AG10803 (cell line): ENCODE measurements at regions not wholly inside any gene's neighbourhood (a gene's known extent, or its start where the extent isn't known, plus 50 kb on each side); places are given as distances from the start of the nearest gene placed in this dataset.

Experiments used
- DNase-seq: peaks from one replicate; pipeline ENCODE4 v3.0.0; 2010; ENCODE audit warnings: low read depth
- H3K4me3 ChIP-seq: 2 replicates; pipeline ENCODE4 v1.5.1; 2011; ENCODE audit warnings: mild to moderate bottlenecking, low read length, control low read depth
- TF ChIP-seq, protein P1 (sequence below): conservative IDR thresholded peaks from 2 replicates; pipeline ENCODE4 v1.5.1; 2011; ENCODE audit warnings: mild to moderate bottlenecking, low read length, control low read depth, inconsistent platforms

DNA sequence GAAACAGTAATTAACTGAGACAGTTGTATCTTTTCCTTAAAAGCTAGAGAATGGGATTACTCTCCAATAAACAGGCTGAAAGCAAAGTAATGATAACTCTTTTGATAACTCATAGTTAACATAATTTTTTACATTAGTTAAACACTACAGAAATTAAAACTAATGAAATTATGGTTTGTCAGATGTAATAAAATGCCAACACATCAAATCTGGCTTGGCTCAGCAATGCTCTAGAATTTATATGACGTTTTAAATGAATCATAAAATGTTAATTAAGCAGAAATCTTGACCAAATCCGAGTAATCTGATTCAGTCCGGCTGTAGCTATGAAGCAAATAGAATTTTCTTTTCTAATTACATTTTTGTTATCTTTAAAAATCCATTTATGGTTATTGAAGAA lies 244.2 kb upstream of the NR3C2 start:
- DNase-seq, result no peak
- TF ChIP-seq, protein P1, sequence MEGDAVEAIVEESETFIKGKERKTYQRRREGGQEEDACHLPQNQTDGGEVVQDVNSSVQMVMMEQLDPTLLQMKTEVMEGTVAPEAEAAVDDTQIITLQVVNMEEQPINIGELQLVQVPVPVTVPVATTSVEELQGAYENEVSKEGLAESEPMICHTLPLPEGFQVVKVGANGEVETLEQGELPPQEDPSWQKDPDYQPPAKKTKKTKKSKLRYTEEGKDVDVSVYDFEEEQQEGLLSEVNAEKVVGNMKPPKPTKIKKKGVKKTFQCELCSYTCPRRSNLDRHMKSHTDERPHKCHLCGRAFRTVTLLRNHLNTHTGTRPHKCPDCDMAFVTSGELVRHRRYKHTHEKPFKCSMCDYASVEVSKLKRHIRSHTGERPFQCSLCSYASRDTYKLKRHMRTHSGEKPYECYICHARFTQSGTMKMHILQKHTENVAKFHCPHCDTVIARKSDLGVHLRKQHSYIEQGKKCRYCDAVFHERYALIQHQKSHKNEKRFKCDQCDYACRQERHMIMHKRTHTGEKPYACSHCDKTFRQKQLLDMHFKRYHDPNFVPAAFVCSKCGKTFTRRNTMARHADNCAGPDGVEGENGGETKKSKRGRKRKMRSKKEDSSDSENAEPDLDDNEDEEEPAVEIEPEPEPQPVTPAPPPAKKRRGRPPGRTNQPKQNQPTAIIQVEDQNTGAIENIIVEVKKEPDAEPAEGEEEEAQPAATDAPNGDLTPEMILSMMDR, result no peak
- no peak overlapping the region for H3K4me3 ChIP-seq

DNA sequence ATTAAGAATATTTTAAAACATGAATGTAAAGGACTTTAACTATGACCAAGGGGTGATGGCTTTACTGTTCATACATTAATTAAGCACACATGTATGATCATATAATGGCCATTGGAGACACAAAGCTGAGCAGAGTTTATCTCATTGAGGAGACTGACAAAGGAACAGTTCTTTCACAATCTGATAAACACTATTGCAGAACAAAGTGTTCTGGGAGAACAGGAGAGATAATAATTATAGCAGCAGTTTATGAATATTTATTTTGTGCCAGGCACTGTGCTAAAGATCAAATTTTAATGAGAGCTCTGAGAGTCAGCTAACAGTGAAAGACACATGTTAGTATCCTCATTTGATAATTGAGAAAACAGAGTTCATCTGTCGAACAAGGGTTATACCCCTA lies 242.4 kb upstream of the NR3C2 start:
- no peak overlapping the region for H3K4me3 ChIP-seq
- TF ChIP-seq, protein P1, result no peak
- no peak for DNase-seq

DNA sequence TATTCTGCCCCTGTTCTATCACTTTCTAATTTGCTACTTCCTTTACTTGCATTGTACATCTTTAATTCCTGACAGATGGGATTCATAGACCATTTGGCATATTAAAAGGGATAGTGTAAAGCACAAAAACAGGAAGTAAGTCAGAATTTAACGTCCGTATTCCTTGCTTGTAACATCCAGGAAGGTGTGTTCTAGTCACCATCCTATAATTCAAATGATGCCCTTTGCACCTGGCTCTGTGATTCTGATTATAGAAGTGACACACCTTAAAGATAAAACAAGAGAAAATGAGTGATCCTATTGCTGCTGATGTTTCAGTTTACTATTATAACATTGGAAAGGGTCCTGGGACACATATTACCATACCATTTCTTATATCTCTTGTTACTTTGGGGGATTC lies 238.7 kb upstream of the NR3C2 start:
- TF ChIP-seq, protein P1, result no peak
- DNase-seq, result no peak
- no peak overlapping the region for H3K4me3 ChIP-seq

DNA sequence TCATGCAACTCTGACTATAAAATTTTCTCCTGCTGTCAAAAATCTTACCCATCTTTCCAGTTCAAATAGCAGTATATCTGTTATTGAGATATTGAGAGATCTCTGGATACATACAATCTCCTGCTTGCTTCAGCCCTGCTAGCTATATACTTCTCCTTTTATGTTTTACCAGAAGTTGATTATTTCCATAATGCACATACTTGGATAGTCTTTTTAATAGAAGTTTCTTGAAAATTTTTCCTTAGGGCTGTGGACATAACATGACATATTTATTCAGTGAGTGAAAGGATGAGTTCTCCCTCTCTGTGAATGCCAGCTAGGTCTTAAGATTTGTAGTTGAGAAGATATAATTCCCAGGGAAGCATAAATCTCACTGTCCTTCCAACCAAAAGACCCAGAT lies 234.1 kb upstream of the NR3C2 start:
- TF ChIP-seq, protein P1, result no peak
- no peak overlapping the region for H3K4me3 ChIP-seq
- no peak for DNase-seq

DNA sequence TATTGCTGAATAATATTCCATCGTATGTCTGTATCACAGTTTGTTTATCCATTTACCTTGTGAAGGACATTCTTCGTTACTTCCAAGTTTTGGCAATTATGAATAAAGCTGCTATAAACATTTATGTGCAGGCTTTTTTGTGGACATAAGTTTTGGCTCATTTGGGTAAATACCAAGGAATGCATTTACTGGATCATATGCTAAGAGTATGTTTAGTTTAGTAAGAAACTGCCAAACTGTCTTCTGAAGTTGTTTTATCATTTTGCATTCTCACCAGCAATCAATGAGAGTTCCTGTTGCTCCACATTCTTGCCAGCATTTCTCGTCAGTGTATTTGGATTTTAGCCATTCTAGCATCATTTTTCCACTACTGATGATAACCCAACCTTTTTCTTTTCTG lies 232.7 kb upstream of the NR3C2 start:
- H3K4me3 ChIP-seq, result no peak overlapping the region
- TF ChIP-seq, protein P1, result no peak
- DNase-seq, result no peak

DNA sequence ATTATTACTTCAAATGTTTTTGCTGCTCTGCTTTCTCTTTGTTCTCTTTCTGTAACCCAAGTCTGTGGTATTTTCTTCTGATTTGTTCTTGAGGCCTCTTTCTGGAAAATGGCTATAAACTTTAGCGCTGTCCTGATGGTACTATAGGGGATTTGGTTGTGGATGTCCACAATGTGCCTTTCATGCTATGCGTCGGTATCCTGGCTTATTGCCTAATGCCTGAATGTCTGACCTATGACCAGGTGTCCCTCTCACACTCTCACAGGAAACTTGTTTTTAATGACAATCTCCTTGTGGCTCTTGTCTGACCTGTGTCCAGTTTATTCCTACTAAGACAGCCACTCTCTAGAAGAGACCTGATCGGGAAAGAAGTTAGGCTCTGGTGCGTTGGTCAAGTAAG lies 222.4 kb upstream of the NR3C2 start:
- DNase-seq, result no peak
- TF ChIP-seq, protein P1, result no peak
- H3K4me3 ChIP-seq, result no peak overlapping the region

DNA sequence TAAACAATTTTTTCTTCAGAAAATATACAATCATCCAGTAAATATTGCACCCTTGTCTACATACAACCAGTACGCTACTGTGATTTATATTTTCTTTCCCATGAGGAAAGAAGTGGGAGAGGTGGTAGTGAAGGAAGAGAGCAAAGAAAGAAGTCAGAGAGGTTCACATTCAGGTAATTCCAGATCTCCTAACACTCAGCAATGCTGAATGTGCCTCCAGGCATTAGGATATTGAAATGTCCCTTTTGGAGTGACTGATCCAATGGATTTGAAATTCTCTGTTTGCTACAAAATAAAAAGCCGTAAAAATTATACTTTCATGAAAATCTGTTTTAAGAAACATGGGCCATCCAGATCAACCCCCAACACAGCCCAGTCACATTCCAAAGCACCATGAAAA lies 211.9 kb upstream of the NR3C2 start:
- TF ChIP-seq, protein P1, result no peak
- no peak for DNase-seq

More for the DNA sequence above, 211.9 kb upstream of the NR3C2 start:
- no peak overlapping the region for H3K4me3 ChIP-seq
